IMR-90 (cell line): ENCODE measurements at regions not wholly inside any gene's neighbourhood (a gene's known extent, or its start where the extent isn't known, plus 50 kb on each side); places are given as distances from the start of the nearest gene placed in this dataset.

Experiments used
- ATAC-seq: fragments of 200-7000 bp; cut with Tn5 transposase; 2 replicates; pipeline ENCODE4 v1.9.1; 2020; ENCODE audit warnings: low read depth, mild to moderate bottlenecking, moderate library complexity
- BruUV-seq: library from RNA; stranded (reverse); fragments of 400-500 nt; replicated peaks from 2 replicates; lab custom pipeline; 2021; lab: Mats Ljungman, UMichigan
- CTCF ChIA-PET: fragments of 300-600 bp; formaldehyde crosslinking; extraction: SDS; loops from one replicate; lab custom pipeline; 2021; ENCODE audit warnings: antibody characterized with exemption; lab: Yijun Ruan, JAX
- POLR2A ChIA-PET: fragments of 300-600 bp; sonication (Branson Sonifier 250); formaldehyde crosslinking; loops from one replicate; lab custom pipeline; 2022; ENCODE audit warnings: antibody characterized with exemption; ENCODE audit not compliant: unreplicated experiment; lab: Charles Lee
- DNase-seq: peaks from one replicate; pipeline ENCODE4 v3.0.0; 2013
- H2AFZ ChIP-seq: replicated peaks from 2 replicates; pipeline ENCODE3; 2013; ENCODE audit warnings: low read length, mild to moderate bottlenecking; ENCODE audit not compliant: poor library complexity
- H2AK5ac ChIP-seq: 2 replicates; pipeline ENCODE4 v1.6.1; 2013; ENCODE audit warnings: low read depth, low read length, inconsistent platforms
- H2AK9ac ChIP-seq: replicated peaks from 2 replicates; pipeline ENCODE3; 2013; ENCODE audit warnings: mild to moderate bottlenecking, low read depth, low read length, moderate library complexity; ENCODE audit not compliant: poor library complexity
- H2BK120ac ChIP-seq: 2 replicates; pipeline ENCODE4 v1.6.1; 2013; ENCODE audit warnings: low read depth, low read length, inconsistent platforms
- H2BK15ac ChIP-seq: 3 replicates; pipeline ENCODE4 v1.6.1; 2013; ENCODE audit warnings: low read depth, low read length, inconsistent platforms
- H2BK20ac ChIP-seq: 2 replicates; pipeline ENCODE4 v1.6.1; 2013; ENCODE audit warnings: low read depth, mild to moderate bottlenecking, inconsistent platforms, low read length, moderate library complexity
- H2BK5ac ChIP-seq: 2 replicates; pipeline ENCODE4 v1.6.1; 2013; ENCODE audit warnings: mild to moderate bottlenecking, low read depth, low read length, inconsistent platforms; ENCODE audit not compliant: poor library complexity, severe bottlenecking
- H3K14ac ChIP-seq: replicated peaks from 2 replicates; pipeline ENCODE4 v1.6.1; 2013; ENCODE audit warnings: low read depth, low read length, inconsistent platforms
- H3K18ac ChIP-seq: 2 replicates; pipeline ENCODE4 v1.6.1; 2013; ENCODE audit warnings: low read depth, low read length, control low read depth
- H3K23ac ChIP-seq: 2 replicates; pipeline ENCODE4 v1.6.1; 2013; ENCODE audit warnings: low read depth, low read length, inconsistent platforms
- H3K27ac ChIP-seq: 2 replicates; pipeline ENCODE4 v1.5.1; 2013; ENCODE audit warnings: mild to moderate bottlenecking, control low read depth, low read length; ENCODE audit not compliant: insufficient read depth
- H3K27me3 ChIP-seq: 2 replicates; pipeline ENCODE4 v1.6.1; 2013; ENCODE audit warnings: low read length; ENCODE audit not compliant: control insufficient read depth, insufficient read depth
- H3K36me3 ChIP-seq: 2 replicates; pipeline ENCODE4 v1.6.1; 2013; ENCODE audit warnings: low read length, mixed read lengths; ENCODE audit not compliant: control insufficient read depth, insufficient read depth
- H3K4ac ChIP-seq: 2 replicates; pipeline ENCODE4 v1.6.1; 2013; ENCODE audit warnings: low read depth, low read length, inconsistent platforms
- H3K4me1 ChIP-seq: 2 replicates; pipeline ENCODE4 v1.6.1; 2013; ENCODE audit warnings: low read length, mixed read lengths; ENCODE audit not compliant: control insufficient read depth, insufficient read depth
- H3K4me2 ChIP-seq: 2 replicates; pipeline ENCODE4 v1.6.1; 2013; ENCODE audit warnings: low read depth, mild to moderate bottlenecking, control low read depth, low read length, moderate library complexity
- H3K4me3 ChIP-seq: 2 replicates; pipeline ENCODE4 v1.5.1; 2013; ENCODE audit warnings: low read depth, mild to moderate bottlenecking, control low read depth, low read length, moderate library complexity; ENCODE audit not compliant: insufficient read depth
- H3K56ac ChIP-seq: 2 replicates; pipeline ENCODE4 v1.6.1; 2013; ENCODE audit warnings: low read length, inconsistent platforms; ENCODE audit not compliant: insufficient read depth; ENCODE audit errors: extremely low read depth
- H3K79me1 ChIP-seq, 2 experiments: 2 replicates each; pipeline ENCODE4 v1.6.1; 2013; ENCODE audit warnings: low read length in 2 of 2, inconsistent platforms in 1 of 2, low read depth in 1 of 2
- H3K9ac ChIP-seq: 2 replicates; pipeline ENCODE4 v1.6.1; 2013; ENCODE audit warnings: low read depth, low read length, control low read depth
- H3K9me1 ChIP-seq: 2 replicates; pipeline ENCODE4 v1.6.1; 2013; ENCODE audit warnings: low read length, inconsistent platforms; ENCODE audit not compliant: insufficient read depth
- H3K9me3 ChIP-seq: 2 replicates; pipeline ENCODE4 v1.6.1; 2013; ENCODE audit warnings: low read length; ENCODE audit not compliant: control insufficient read depth, insufficient read depth
- H4K20me1 ChIP-seq: 2 replicates; pipeline ENCODE4 v1.6.1; 2013; ENCODE audit warnings: low read length, inconsistent platforms; ENCODE audit not compliant: insufficient read depth
- H4K5ac ChIP-seq: 2 replicates; pipeline ENCODE4 v1.6.1; 2013; ENCODE audit warnings: mild to moderate bottlenecking, low read depth, low read length, control low read depth
- H4K8ac ChIP-seq, 2 experiments: 2 replicates each; pipeline ENCODE4 v1.6.1; 2013; ENCODE audit warnings: low read depth in 2 of 2, low read length in 2 of 2, control low read depth in 1 of 2, inconsistent platforms in 1 of 2
- H4K91ac ChIP-seq: 2 replicates; pipeline ENCODE4 v1.6.1; 2013; ENCODE audit warnings: low read depth, low read length, inconsistent platforms; ENCODE audit not compliant: insufficient read depth
- BHLHE40 ChIP-seq: fragments of 150-350 bp; IDR thresholded peaks from 2 replicates; pipeline ENCODE4 v1.6.1; 2016; ENCODE audit warnings: mild to moderate bottlenecking, low read depth, low read length
- CHD1 ChIP-seq: IDR thresholded peaks from 2 replicates; pipeline ENCODE4 v1.6.1; 2012; ENCODE audit warnings: low read depth, low read length, improper control_type of control experiment
- CTCF ChIP-seq: conservative IDR thresholded peaks from 2 replicates; pipeline ENCODE4 v1.5.1; 2012; ENCODE audit warnings: mild to moderate bottlenecking, low read depth, low read length, improper control_type of control experiment
- ELK1 ChIP-seq: fragments of 150-350 bp; IDR thresholded peaks from 2 replicates; pipeline ENCODE4 v1.6.1; 2016; ENCODE audit warnings: low read depth, mild to moderate bottlenecking, low read length, moderate library complexity, borderline replicate concordance
- FOS ChIP-seq: fragments of 150-350 bp; IDR thresholded peaks from 2 replicates; pipeline ENCODE4 v1.6.1; 2016; ENCODE audit warnings: low read depth, low read length
- MAFK ChIP-seq: IDR thresholded peaks from 2 replicates; pipeline ENCODE4 v1.6.1; 2012; ENCODE audit warnings: low read depth, low read length, improper control_type of control experiment
- MAZ ChIP-seq: IDR thresholded peaks from 2 replicates; pipeline ENCODE4 v1.6.1; 2012; ENCODE audit warnings: low read depth, mild to moderate bottlenecking, low read length, improper control_type of control experiment, moderate library complexity, borderline replicate concordance
- MXI1 ChIP-seq: IDR thresholded peaks from 2 replicates; pipeline ENCODE4 v1.6.1; 2012; ENCODE audit warnings: low read depth, mild to moderate bottlenecking, low read length, moderate library complexity, borderline replicate concordance
- NFE2L2 ChIP-seq: fragments of 150-350 bp; IDR thresholded peaks from 2 replicates; pipeline ENCODE4 v1.6.1; 2016; ENCODE audit warnings: low read depth, mild to moderate bottlenecking, low read length
- POLR2A ChIP-seq: IDR thresholded peaks from 2 replicates; pipeline ENCODE4 v1.6.1; 2012; ENCODE audit warnings: mild to moderate bottlenecking, low read depth, low read length
- RCOR1 ChIP-seq: IDR thresholded peaks from 2 replicates; pipeline ENCODE4 v1.6.1; 2012; ENCODE audit warnings: mild to moderate bottlenecking, low read length, improper control_type of control experiment; ENCODE audit not compliant: insufficient replicate concordance
- RFX5 ChIP-seq: IDR thresholded peaks from 2 replicates; pipeline ENCODE4 v1.8.0; 2012; ENCODE audit warnings: low read depth, mild to moderate bottlenecking, low read length, moderate library complexity
- SMC3 ChIP-seq: fragments of 150-350 bp; IDR thresholded peaks from 2 replicates; pipeline ENCODE4 v1.6.1; 2016; ENCODE audit warnings: low read depth, mild to moderate bottlenecking, antibody characterized with exemption, low read length, moderate library complexity
- WGBS, 2 experiments: methylation state at CpG; one replicate each; pipeline versions ENCODE4 v1.1.5 to v1.1.7; 2013; ENCODE audit warnings: missing lambda C conversion rate in 2 of 2; ENCODE audit not compliant: insufficient read length in 1 of 2; ENCODE audit errors: extremely low coverage in 2 of 2; 5-methylcytosine and 5-hydroxymethylcytosine counted together
- dilution Hi-C: fragments of 300-500 bp; cut with HindIII; formaldehyde crosslinking; loops from one replicate; pipeline ENCODE4 v1.14.3; 2018; ENCODE audit warnings: low sequenced_read_pairs; ENCODE audit not compliant: unreplicated experiment
- in situ Hi-C: fragments of 300-500 bp; cut with MboI; formaldehyde crosslinking; loops from 3 replicates; pipeline ENCODE4 v1.14.3; 2019; ENCODE audit warnings: low sequenced_read_pairs, inconsistent platforms, mixed read lengths
- intact Hi-C: fragments of 100-400 bp; cut with micrococcal nuclease; formaldehyde crosslinking; loops from 2 replicates; pipeline ENCODE4 v1.10.0; 2022
- TF ChIP-seq, protein P1 (sequence below): fragments of 150-350 bp; IDR thresholded peaks from 2 replicates; pipeline ENCODE4 v1.6.1; 2017; ENCODE audit warnings: mild to moderate bottlenecking, antibody characterized with exemption, low read length, low read depth

GRCh38 chr5:124859027-124859426 lies 112.6 kb upstream of the ZNF608 start:
- H3K23ac ChIP-seq = no peak overlapping the region
- no peak for ATAC-seq
- no peak overlapping the region for H3K4me3 ChIP-seq
- no peak overlapping the region for H3K4ac ChIP-seq
- no peak overlapping the region for H2AK5ac ChIP-seq
- TF ChIP-seq NFE2L2 = no peak
- no peak for TF ChIP-seq SMC3
- no peak for TF ChIP-seq FOS
- no peak for TF ChIP-seq CHD1
- no peak for TF ChIP-seq MAFK
- no peak for TF ChIP-seq CTCF
- TF ChIP-seq POLR2A = no peak
- TF ChIP-seq, protein P1, sequence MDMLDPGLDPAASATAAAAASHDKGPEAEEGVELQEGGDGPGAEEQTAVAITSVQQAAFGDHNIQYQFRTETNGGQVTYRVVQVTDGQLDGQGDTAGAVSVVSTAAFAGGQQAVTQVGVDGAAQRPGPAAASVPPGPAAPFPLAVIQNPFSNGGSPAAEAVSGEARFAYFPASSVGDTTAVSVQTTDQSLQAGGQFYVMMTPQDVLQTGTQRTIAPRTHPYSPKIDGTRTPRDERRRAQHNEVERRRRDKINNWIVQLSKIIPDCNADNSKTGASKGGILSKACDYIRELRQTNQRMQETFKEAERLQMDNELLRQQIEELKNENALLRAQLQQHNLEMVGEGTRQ = no peak
- TF ChIP-seq MAZ = no peak
- no peak for TF ChIP-seq MXI1
- TF ChIP-seq RCOR1 = no peak
- no peak for TF ChIP-seq ELK1
- TF ChIP-seq BHLHE40 = no peak
- no peak for TF ChIP-seq RFX5
- H3K79me1 ChIP-seq = no peaks in the 10 kb centered on the region
- no peak overlapping the region for H2BK120ac ChIP-seq
- no peak overlapping the region for H2BK5ac ChIP-seq
- no peaks in the 10 kb centered on the region for H3K4me1 ChIP-seq
- H2BK20ac ChIP-seq = no peak overlapping the region
- no peak for DNase-seq
- H3K14ac ChIP-seq = no peak overlapping the region; the same call in 1 of the 2 replicates
- BruUV-seq = no TSS peak
- H3K36me3 ChIP-seq = no peaks in the 10 kb centered on the region
- dilution Hi-C loops = no loop called here
- no peak overlapping the region for H2AK9ac ChIP-seq
- H4K20me1 ChIP-seq = no peaks in the 10 kb centered on the region
- no peak overlapping the region for H3K9ac ChIP-seq
- no peak overlapping the region for H2BK15ac ChIP-seq
- no peak overlapping the region for H3K18ac ChIP-seq
- CTCF ChIA-PET = no interaction called here
- H3K27me3 ChIP-seq = no peaks in the 10 kb centered on the region
- H3K27ac ChIP-seq = no peak overlapping the region
- H2AFZ ChIP-seq = no peak overlapping the region
- H3K4me2 ChIP-seq = no peak overlapping the region
- H3K56ac ChIP-seq = no peak overlapping the region
- peaks cover 3% of the 10 kb centered on the region; the same call in 1 of the 2 replicates for H3K9me3 ChIP-seq
- H4K91ac ChIP-seq = no peak overlapping the region
- 89% methylated on average over 3 of the region's 4 CpGs; no CpG with 5 or more reads in 1 of the 2 experiments for WGBS, 2 experiments
- POLR2A ChIA-PET = interaction anchor here (0.6 kb wide), 1 partner anchor 1171 kb away, joined by 3 read pairs; no protein-coding TSS in a partner anchor
- in situ Hi-C loops = no loop called here
- H4K8ac ChIP-seq = no peak overlapping the region
- intact Hi-C loops = no loop called here
- no peaks in the 10 kb centered on the region for H3K9me1 ChIP-seq
- H4K5ac ChIP-seq = no peak overlapping the region
